Neural progenitor cell (in vitro differentiated cells): ENCODE measurements at regions not wholly inside any gene's neighbourhood (a gene's known extent, or its start where the extent isn't known, plus 50 kb on each side); places are given as distances from the start of the nearest gene placed in this dataset.

Experiments used
- DNase-seq: peaks from one replicate; pipeline ENCODE4 v3.0.0-alpha.2; 2016; ENCODE audit warnings: low spot score
- H2AFZ ChIP-seq: fragments of 200-600 bp; sonication (generic); replicated peaks from 2 replicates; pipeline ENCODE4 v1.6.1; 2016; ENCODE audit warnings: antibody characterized with exemption
- H3F3A ChIP-seq: fragments of 200-600 bp; sonication (generic); 2 replicates; pipeline ENCODE4 v1.6.1; 2016; ENCODE audit warnings: antibody characterized with exemption, low read depth
- H3K27ac ChIP-seq: fragments of 200-600 bp; sonication (generic); 2 replicates; pipeline ENCODE4 v1.5.1; 2016; ENCODE audit warnings: mild to moderate bottlenecking
- H3K27me3 ChIP-seq: fragments of 200-600 bp; sonication (generic); 2 replicates; pipeline ENCODE4 v1.6.1; 2016; ENCODE audit warnings: mild to moderate bottlenecking, moderate library complexity
- H3K36me3 ChIP-seq: fragments of 200-600 bp; sonication (generic); 2 replicates; pipeline ENCODE4 v1.5.1; 2016
- H3K4me1 ChIP-seq: fragments of 200-600 bp; sonication (generic); 2 replicates; pipeline ENCODE4 v1.6.1; 2016; ENCODE audit warnings: mixed run types
- H3K4me2 ChIP-seq: fragments of 200-600 bp; sonication (generic); 2 replicates; pipeline ENCODE4 v1.6.1; 2016
- H3K4me3 ChIP-seq: fragments of 200-600 bp; sonication (generic); 2 replicates; pipeline ENCODE4 v1.5.1; 2016
- H3K79me2 ChIP-seq: fragments of 200-600 bp; sonication (generic); 2 replicates; pipeline ENCODE4 v1.6.1; 2016; ENCODE audit warnings: low read depth
- H3K9ac ChIP-seq: fragments of 200-600 bp; sonication (generic); 2 replicates; pipeline ENCODE4 v1.6.1; 2016
- H3K9me3 ChIP-seq: fragments of 200-600 bp; sonication (generic); 2 replicates; pipeline ENCODE4 v1.5.1; 2016; ENCODE audit warnings: low read depth
- H4K20me1 ChIP-seq: fragments of 200-600 bp; sonication (generic); 2 replicates; pipeline ENCODE4 v1.6.1; 2016; ENCODE audit warnings: low read depth
- H3K27ac Mint-ChIP-seq: 3 replicates; pipeline ENCODE4 v1.8.0; 2021; ENCODE audit warnings: mixed read lengths
- H3K27me3 Mint-ChIP-seq: 2 replicates; pipeline ENCODE4 v1.8.0; 2022; ENCODE audit warnings: low read depth, mild to moderate bottlenecking, inconsistent platforms, moderate library complexity, mixed read lengths; ENCODE audit not compliant: insufficient read depth
- H3K36me3 Mint-ChIP-seq: 3 replicates; pipeline ENCODE4 v1.8.0; 2021; ENCODE audit warnings: mixed read lengths
- H3K4me1 Mint-ChIP-seq: 3 replicates; pipeline ENCODE4 v1.8.0; 2021; ENCODE audit warnings: mixed read lengths
- H3K4me3 Mint-ChIP-seq: 3 replicates; pipeline ENCODE4 v1.8.0; 2021; ENCODE audit warnings: mild to moderate bottlenecking, moderate library complexity, mixed read lengths
- H3K9me3 Mint-ChIP-seq: 3 replicates; pipeline ENCODE4 v1.8.0; 2020; ENCODE audit warnings: mixed read lengths
- EZH2 ChIP-seq: fragments of 200-600 bp; sonication (generic); IDR thresholded peaks from 2 replicates; pipeline ENCODE4 v1.6.1; 2017; ENCODE audit warnings: antibody characterized with exemption, mild to moderate bottlenecking, moderate library complexity
- EZH2phosphoT487 ChIP-seq: fragments of 200-600 bp; sonication (generic); IDR thresholded peaks from 2 replicates; pipeline ENCODE4 v1.6.1; 2017; ENCODE audit warnings: antibody characterized with exemption
- TF ChIP-seq, protein P1 (sequence below): fragments of 200-600 bp; sonication (generic); IDR thresholded peaks from 2 replicates; pipeline ENCODE4 v1.5.1; 2017; ENCODE audit warnings: antibody characterized with exemption, mild to moderate bottlenecking

DNA sequence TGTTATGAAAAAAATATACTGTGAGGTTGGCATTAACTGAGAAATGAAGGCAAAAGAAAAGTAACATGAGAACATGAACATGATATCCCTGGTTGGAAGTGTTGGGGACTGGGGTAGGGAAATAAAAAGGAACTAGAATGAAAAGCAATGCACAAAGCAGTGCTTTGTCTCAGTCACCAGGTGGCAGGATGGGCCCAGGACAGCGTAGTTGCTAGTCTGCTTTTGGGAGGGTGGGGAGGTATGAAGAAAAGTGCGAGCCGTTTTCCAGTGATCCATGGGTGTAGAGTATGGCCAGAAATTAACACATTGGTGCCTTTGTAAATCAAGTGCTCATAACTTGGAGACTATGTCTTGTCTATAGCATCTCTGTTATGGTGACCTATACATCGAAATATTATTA, 662.5 kb upstream of the SALL1 start:
- Mint-ChIP-seq H3K27me3 (no peaks in the 10 kb centered on the region), H3K36me3 (no peaks in the 10 kb centered on the region), H3K4me1 (no peaks in the 10 kb centered on the region), H3K27ac (no peak overlapping the region), H3K9me3 (peaks cover 4% of the 10 kb centered on the region), H3K4me3 (no peak overlapping the region)
- Histone ChIP-seq H3K27me3 (no peaks in the 10 kb centered on the region), H4K20me1 (no peaks in the 10 kb centered on the region), H3K4me1 (no peaks in the 10 kb centered on the region), H3K36me3 (no peaks in the 10 kb centered on the region), H3K4me2 (no peak overlapping the region), H3K9me3 (no peaks in the 10 kb centered on the region), H3K79me2 (no peaks in the 10 kb centered on the region), H3K27ac (no peak overlapping the region), H3K9ac (no peak overlapping the region), H2AFZ (no peak overlapping the region), H3F3A (no peaks in the 10 kb centered on the region), H3K4me3 (no peak overlapping the region)
- DNase-seq, result peak; percentile 59
- no peak for TF ChIP-seq EZH2phosphoT487
- TF ChIP-seq, protein P1, sequence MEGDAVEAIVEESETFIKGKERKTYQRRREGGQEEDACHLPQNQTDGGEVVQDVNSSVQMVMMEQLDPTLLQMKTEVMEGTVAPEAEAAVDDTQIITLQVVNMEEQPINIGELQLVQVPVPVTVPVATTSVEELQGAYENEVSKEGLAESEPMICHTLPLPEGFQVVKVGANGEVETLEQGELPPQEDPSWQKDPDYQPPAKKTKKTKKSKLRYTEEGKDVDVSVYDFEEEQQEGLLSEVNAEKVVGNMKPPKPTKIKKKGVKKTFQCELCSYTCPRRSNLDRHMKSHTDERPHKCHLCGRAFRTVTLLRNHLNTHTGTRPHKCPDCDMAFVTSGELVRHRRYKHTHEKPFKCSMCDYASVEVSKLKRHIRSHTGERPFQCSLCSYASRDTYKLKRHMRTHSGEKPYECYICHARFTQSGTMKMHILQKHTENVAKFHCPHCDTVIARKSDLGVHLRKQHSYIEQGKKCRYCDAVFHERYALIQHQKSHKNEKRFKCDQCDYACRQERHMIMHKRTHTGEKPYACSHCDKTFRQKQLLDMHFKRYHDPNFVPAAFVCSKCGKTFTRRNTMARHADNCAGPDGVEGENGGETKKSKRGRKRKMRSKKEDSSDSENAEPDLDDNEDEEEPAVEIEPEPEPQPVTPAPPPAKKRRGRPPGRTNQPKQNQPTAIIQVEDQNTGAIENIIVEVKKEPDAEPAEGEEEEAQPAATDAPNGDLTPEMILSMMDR, result peak; percentile 61

DNA sequence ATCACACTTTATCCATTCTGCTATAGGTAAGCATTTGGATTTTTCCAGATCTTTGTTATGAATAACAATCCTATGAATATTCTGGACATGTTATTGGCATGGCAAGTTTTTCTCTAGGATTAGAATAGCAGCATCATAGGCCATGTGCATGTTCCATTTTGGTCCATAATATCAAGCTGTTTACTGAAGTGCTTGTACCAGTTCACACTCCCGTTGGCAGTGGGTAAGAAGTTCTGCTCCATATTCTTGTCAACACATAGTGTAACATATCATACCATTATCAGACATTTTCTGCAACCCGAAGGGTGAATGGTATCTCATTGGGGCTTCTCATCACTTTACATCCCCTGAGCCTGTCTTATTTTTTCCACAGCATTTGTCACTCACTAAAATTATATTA, 661.9 kb upstream of the SALL1 start:
- DNase-seq, result no peak
- Histone ChIP-seq H3K9ac (no peak overlapping the region), H3K4me2 (no peak overlapping the region), H3K4me1 (no peaks in the 10 kb centered on the region), H3K27ac (no peak overlapping the region), H3K9me3 (no peaks in the 10 kb centered on the region), H3K27me3 (no peaks in the 10 kb centered on the region), H3K36me3 (no peaks in the 10 kb centered on the region), H4K20me1 (no peaks in the 10 kb centered on the region), H3K79me2 (no peaks in the 10 kb centered on the region), H3F3A (no peaks in the 10 kb centered on the region), H3K4me3 (no peak overlapping the region), H2AFZ (no peak overlapping the region)
- Mint-ChIP-seq H3K27me3 (peaks cover 3% of the 10 kb centered on the region), H3K36me3 (no peaks in the 10 kb centered on the region), H3K4me1 (no peaks in the 10 kb centered on the region), H3K27ac (no peak overlapping the region), H3K4me3 (no peak overlapping the region), H3K9me3 (peaks cover 4% of the 10 kb centered on the region)
- TF ChIP-seq EZH2, result no peak
- TF ChIP-seq, protein P1, result no peak
- TF ChIP-seq EZH2phosphoT487, result no peak

- H3K9me3 ChIP-seq, result no peaks in the 10 kb centered on the region
- H3K27ac ChIP-seq, result no peak overlapping the region
- H3K4me2 ChIP-seq, result no peak overlapping the region
- no peaks in the 10 kb centered on the region for H3K4me1 ChIP-seq
- no peaks in the 10 kb centered on the region for H3K27me3 ChIP-seq
- no peak overlapping the region for H3K9ac ChIP-seq
- H3K4me3 Mint-ChIP-seq, result no peak overlapping the region
- H3F3A ChIP-seq, result no peaks in the 10 kb centered on the region
- H3K4me3 ChIP-seq, result no peak overlapping the region
- no peak overlapping the region for H3K27ac Mint-ChIP-seq
- TF ChIP-seq EZH2phosphoT487, result no peak
- TF ChIP-seq, protein P1, result no peak
- TF ChIP-seq EZH2, result no peak
- DNase-seq, result no peak
- H3K4me1 Mint-ChIP-seq, result no peaks in the 10 kb centered on the region
- H3K36me3 ChIP-seq, result no peaks in the 10 kb centered on the region
- no peaks in the 10 kb centered on the region for H4K20me1 ChIP-seq
- H2AFZ ChIP-seq, result no peak overlapping the region
- H3K27me3 Mint-ChIP-seq, result peaks cover 3% of the 10 kb centered on the region
- no peaks in the 10 kb centered on the region for H3K79me2 ChIP-seq
- H3K9me3 Mint-ChIP-seq, result peaks cover 4% of the 10 kb centered on the region
- no peaks in the 10 kb centered on the region for H3K36me3 Mint-ChIP-seq
Measured at GRCh38 chr16:51807551-51807950, 656.5 kb upstream of the SALL1 start.

GRCh38 chr16:51801635-51802034, 650.6 kb upstream of the SALL1 start:
- no peak overlapping the region for H3K4me3 ChIP-seq
- Mint-ChIP-seq H3K27ac (no peak overlapping the region), H3K4me1 (peaks cover 3% of the 10 kb centered on the region), H3K27me3 (no peaks in the 10 kb centered on the region), H3K4me3 (no peak overlapping the region), H3K9me3 (peaks cover 6% of the 10 kb centered on the region), H3K36me3 (no peaks in the 10 kb centered on the region)
- H2AFZ ChIP-seq, result no peak overlapping the region
- peaks cover 9% of the 10 kb centered on the region for H3K4me1 ChIP-seq
- H3K9me3 ChIP-seq, result no peaks in the 10 kb centered on the region
- no peak overlapping the region for H3K4me2 ChIP-seq
- H3K27ac ChIP-seq, result no peak overlapping the region
- no peaks in the 10 kb centered on the region for H3K36me3 ChIP-seq
- H3F3A ChIP-seq, result no peaks in the 10 kb centered on the region
- TF ChIP-seq EZH2 (no peak), EZH2phosphoT487 (no peak)
- TF ChIP-seq, protein P1, result no peak
- H3K79me2 ChIP-seq, result no peaks in the 10 kb centered on the region
- H4K20me1 ChIP-seq, result no peaks in the 10 kb centered on the region
- H3K27me3 ChIP-seq, result no peaks in the 10 kb centered on the region
- H3K9ac ChIP-seq, result no peak overlapping the region
- DNase-seq, result no peak
